Fibroblast of pulmonary artery (primary cell): ENCODE measurements at regions not wholly inside any gene's neighbourhood (a gene's known extent, or its start where the extent isn't known, plus 50 kb on each side); places are given as distances from the start of the nearest gene placed in this dataset.

ENCODE experiments used
- DNase-seq: peaks from one replicate; pipeline ENCODE4 v3.0.0-alpha.2; 2010; ENCODE audit warnings: low read depth
- H3K4me3 ChIP-seq: replicated peaks from 2 replicates; pipeline ENCODE4 v1.5.1; 2011; ENCODE audit warnings: low read depth, mild to moderate bottlenecking, control low read depth, low read length, moderate library complexity
- TF ChIP-seq, protein P1 (sequence below): IDR thresholded peaks from 2 replicates; pipeline ENCODE4 v1.5.1; 2011; ENCODE audit warnings: mild to moderate bottlenecking, control low read depth, low read length, inconsistent platforms; ENCODE audit errors: missing control alignments

DNA sequence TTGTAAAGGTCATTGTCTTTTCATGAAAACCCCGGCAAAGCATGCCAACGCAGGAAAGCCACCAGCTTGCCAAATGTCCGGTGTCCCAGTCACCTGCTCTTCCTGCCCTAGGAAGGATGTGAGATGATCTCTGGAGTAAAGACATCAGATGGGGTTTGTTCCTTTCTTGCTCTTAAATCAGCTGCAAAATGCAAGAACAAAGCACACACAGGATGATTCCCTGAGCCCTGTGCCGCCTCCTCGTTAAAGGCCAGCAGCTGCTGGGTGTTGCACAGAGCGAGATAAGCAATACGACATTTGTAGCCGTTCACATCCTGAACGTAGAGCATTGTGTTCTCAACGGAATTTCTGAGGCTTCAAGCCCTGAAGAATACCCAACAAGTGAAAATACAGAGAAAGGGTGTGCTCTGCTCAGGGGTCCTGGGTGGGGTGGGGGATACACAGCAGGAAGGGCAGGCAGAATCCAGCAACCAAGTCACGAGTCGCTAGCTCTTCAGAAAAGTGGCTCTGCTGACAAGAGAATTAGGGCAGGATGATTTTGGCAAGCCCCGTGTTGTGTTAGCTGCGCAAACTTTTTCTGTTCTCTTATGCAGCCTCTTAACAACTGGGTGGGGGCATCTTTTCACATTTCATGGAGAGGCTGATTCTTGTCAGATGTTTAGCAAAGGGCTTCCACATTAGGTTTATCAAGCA is 229.2 kb upstream of the MAP3K1 start:
- H3K4me3 ChIP-seq, result peak overlapping the region; percentile 29
- TF ChIP-seq, protein P1, sequence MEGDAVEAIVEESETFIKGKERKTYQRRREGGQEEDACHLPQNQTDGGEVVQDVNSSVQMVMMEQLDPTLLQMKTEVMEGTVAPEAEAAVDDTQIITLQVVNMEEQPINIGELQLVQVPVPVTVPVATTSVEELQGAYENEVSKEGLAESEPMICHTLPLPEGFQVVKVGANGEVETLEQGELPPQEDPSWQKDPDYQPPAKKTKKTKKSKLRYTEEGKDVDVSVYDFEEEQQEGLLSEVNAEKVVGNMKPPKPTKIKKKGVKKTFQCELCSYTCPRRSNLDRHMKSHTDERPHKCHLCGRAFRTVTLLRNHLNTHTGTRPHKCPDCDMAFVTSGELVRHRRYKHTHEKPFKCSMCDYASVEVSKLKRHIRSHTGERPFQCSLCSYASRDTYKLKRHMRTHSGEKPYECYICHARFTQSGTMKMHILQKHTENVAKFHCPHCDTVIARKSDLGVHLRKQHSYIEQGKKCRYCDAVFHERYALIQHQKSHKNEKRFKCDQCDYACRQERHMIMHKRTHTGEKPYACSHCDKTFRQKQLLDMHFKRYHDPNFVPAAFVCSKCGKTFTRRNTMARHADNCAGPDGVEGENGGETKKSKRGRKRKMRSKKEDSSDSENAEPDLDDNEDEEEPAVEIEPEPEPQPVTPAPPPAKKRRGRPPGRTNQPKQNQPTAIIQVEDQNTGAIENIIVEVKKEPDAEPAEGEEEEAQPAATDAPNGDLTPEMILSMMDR, result no peak
- peak; percentile 68 for DNase-seq

DNA sequence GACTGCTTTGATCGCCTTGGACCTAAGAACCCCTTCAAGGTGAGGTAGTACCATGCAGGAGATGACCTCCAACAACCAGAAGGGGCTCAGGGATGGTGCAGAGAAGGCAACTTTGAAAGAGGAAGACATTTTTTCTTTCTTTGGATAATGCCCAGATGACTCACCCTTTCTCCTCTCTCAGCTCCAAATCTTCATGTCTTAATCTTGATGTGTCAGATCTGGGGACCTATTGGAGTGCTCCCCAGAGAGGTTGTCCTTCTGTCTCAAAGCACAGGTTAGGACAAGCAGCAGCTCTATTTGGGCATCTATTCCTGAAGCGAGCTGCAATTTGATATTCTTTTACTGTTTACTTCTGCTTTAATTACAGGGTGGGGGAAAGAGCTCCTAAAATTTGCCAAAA is 229.9 kb upstream of the MAP3K1 start:
- no peak overlapping the region for H3K4me3 ChIP-seq
- peak; percentile 36 for DNase-seq
- TF ChIP-seq, protein P1, result no peak

DNA sequence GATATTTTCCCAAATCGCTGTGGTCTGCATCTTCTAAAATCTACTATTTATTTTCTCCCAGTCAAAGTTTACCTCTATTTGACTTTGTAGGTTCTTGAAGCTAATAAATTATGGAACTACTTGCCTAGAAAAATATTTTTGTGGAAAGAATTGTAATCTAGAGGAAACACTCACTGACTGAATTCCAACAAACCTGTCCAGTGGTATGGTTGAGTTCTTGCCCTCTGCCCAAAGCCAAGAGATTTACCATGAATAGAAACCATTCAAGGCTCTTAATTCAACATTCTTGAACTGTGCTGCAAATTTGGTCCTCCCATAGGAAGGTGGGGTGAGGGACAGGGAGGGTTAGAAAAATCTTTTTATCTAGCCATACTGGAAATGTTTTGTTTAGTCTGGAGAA is 233.9 kb upstream of the MAP3K1 start:
- no peak for DNase-seq
- H3K4me3 ChIP-seq, result no peak overlapping the region
- TF ChIP-seq, protein P1, result no peak

DNA sequence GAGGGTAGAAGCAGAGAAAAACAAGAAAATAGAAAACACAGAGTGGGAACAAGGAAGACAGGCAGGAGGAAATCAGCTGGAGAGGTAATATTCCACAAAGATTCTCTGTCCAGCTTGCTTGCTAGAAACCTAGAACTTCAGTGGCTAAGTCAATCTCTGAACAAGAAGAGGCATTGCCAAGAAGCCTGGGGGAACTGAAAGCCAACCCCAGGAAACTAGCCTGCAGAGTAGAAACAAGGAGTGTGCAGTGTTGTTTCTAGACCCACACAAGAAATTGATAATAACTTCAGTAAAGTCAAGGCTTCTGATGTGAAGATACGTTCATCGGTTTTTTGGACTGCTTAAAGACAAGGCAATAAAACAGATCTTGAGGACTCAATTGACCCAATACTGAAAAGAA is 234.5 kb upstream of the MAP3K1 start:
- no peak for DNase-seq
- no peak overlapping the region for H3K4me3 ChIP-seq
- TF ChIP-seq, protein P1, result no peak

DNA sequence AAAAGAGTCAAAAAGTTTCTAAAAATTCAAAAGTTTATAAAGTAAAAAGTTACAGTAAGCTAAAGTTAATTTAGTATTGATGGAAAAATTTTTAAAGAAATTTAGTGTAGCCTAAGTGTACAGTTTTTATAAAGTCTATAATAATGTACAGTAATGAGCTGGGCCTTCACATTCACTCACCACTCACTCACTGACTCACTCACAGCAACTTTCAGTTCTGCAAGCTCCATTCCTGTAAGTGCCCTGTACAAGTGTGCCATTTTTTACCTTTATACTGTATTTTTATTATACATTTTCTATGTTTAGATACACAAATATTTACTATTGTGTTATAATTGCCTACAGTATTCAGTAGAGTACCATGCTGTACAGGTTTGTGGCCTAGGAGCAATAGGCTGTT is 239.5 kb upstream of the MAP3K1 start:
- TF ChIP-seq, protein P1, result no peak
- no peak for DNase-seq
- no peak overlapping the region for H3K4me3 ChIP-seq

DNA sequence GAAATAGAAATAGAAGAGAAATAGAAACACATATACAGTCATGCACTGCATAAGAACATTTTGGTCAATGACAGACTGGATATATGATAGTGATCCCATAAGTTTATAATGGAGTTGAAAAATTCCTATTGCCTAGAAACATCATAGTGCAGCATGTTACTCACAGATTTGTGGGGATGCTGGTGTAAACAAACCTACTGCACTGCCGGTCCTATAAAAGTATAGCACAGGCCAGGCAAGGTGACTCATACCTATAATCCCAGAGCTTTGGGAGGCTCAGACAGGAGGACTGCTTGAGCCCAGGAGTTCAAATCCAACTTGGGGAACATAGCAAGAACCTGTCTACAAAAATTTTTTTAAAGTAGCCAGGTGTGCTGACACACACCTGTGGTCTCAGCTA is 240.6 kb upstream of the MAP3K1 start:
- no peak for DNase-seq
- no peak overlapping the region for H3K4me3 ChIP-seq
- TF ChIP-seq, protein P1, result no peak

DNA sequence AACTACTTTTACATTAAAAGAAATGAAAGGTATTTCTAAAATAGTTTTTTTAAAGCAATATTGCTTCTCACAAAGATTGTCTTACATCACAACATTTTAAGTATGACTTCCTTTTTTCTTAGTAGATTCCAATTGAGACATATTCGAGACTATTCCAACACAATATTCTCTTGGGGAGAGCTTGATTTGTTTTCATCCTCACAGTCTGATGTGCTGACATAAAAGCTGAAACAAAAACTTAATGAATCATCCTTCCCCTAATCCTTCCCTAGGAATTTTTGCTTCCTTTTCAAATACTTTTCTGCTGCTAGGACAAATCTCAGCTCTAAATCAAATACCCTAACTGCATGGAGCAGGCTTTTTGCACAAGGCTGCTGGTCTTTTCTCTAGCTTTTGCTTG is 245.8 kb upstream of the MAP3K1 start:
- TF ChIP-seq, protein P1, result no peak
- DNase-seq, result peak; percentile 83
- no peak overlapping the region for H3K4me3 ChIP-seq
